Calu3 (cell line): ENCODE measurements at regions not wholly inside any gene's neighbourhood (a gene's known extent, or its start where the extent isn't known, plus 50 kb on each side); places are given as distances from the start of the nearest gene placed in this dataset.

Experiments
- BruUV-seq: library from RNA; stranded (reverse); fragments of 400-500 nt; replicated peaks from 2 replicates; lab custom pipeline; 2021; lab: Mats Ljungman, UMichigan
- CTCF ChIA-PET: fragments of 300-600 bp; sonication (Branson Sonifier 250); formaldehyde crosslinking; loops from one replicate; lab custom pipeline; 2022; ENCODE audit warnings: antibody characterized with exemption; lab: Charles Lee
- DNase-seq: peaks from one replicate; pipeline ENCODE4 v3.0.0; 2022
- H3K27ac Mint-ChIP-seq: one replicate; pipeline ENCODE4 v1.8.0; 2022; ENCODE audit warnings: mixed read lengths; ENCODE audit not compliant: unreplicated experiment
- H3K27me3 Mint-ChIP-seq: one replicate; pipeline ENCODE4 v1.8.0; 2022; ENCODE audit warnings: mixed read lengths; ENCODE audit not compliant: unreplicated experiment
- H3K36me3 Mint-ChIP-seq: one replicate; pipeline ENCODE4 v1.8.0; 2022; ENCODE audit warnings: mild to moderate bottlenecking, moderate library complexity, mixed read lengths; ENCODE audit not compliant: insufficient read depth, unreplicated experiment
- H3K4me1 Mint-ChIP-seq: one replicate; pipeline ENCODE4 v1.8.0; 2022; ENCODE audit warnings: mild to moderate bottlenecking, low read depth, mixed read lengths; ENCODE audit not compliant: unreplicated experiment
- H3K4me3 Mint-ChIP-seq: one replicate; pipeline ENCODE4 v1.8.0; 2022; ENCODE audit warnings: mild to moderate bottlenecking, low read depth, moderate library complexity, mixed read lengths; ENCODE audit not compliant: unreplicated experiment
- H3K9me3 Mint-ChIP-seq: one replicate; pipeline ENCODE4 v1.8.0; 2022; ENCODE audit warnings: low read depth, mixed read lengths; ENCODE audit not compliant: unreplicated experiment
- intact Hi-C: fragments of 100-400 bp; cut with micrococcal nuclease; formaldehyde crosslinking; loops from one replicate; pipeline ENCODE4 v1.10.0; 2022; ENCODE audit not compliant: unreplicated experiment
- TF ChIP-seq, protein P1 (sequence below): fragments of 200-600 bp; IDR thresholded peaks from one replicate; pipeline ENCODE4 v1.8.0; 2022; ENCODE audit warnings: antibody characterized with exemption; ENCODE audit not compliant: unreplicated experiment

- intact Hi-C loops = no loop called here
- BruUV-seq = no TSS peak
- Mint-ChIP-seq H3K27ac (no peak overlapping the region), H3K4me1 (no peaks in the 10 kb centered on the region), H3K27me3 (peaks cover 37% of the 10 kb centered on the region), H3K9me3 (no peaks in the 10 kb centered on the region), H3K36me3 (no peaks in the 10 kb centered on the region), H3K4me3 (no peak overlapping the region)
- CTCF ChIA-PET = no interaction called here
- TF ChIP-seq, protein P1, sequence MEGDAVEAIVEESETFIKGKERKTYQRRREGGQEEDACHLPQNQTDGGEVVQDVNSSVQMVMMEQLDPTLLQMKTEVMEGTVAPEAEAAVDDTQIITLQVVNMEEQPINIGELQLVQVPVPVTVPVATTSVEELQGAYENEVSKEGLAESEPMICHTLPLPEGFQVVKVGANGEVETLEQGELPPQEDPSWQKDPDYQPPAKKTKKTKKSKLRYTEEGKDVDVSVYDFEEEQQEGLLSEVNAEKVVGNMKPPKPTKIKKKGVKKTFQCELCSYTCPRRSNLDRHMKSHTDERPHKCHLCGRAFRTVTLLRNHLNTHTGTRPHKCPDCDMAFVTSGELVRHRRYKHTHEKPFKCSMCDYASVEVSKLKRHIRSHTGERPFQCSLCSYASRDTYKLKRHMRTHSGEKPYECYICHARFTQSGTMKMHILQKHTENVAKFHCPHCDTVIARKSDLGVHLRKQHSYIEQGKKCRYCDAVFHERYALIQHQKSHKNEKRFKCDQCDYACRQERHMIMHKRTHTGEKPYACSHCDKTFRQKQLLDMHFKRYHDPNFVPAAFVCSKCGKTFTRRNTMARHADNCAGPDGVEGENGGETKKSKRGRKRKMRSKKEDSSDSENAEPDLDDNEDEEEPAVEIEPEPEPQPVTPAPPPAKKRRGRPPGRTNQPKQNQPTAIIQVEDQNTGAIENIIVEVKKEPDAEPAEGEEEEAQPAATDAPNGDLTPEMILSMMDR = no peak
- no peak for DNase-seq
Measured at GRCh38 chr20:22924949-22925612, 110.0 kb upstream of the SSTR4 start.

DNA sequence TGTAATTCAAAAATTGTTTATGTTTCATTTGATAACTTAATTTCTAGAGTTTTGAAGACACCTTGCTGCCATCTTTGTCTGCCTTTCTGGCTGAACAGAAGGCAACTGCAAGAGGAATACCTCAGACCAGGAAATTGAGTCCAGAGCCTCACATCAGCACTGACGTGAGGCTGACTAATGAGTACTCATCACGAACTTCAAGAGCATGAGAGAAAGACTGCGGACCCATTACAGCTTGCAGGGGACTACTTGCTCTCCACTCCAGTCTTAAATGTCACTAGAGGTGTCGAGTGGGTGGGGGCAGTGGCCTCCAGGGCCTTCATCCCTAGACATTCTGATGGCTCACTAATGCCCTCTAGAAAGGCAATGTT lies 109.5 kb upstream of the SSTR4 start:
- intact Hi-C loops = no loop called here
- Mint-ChIP-seq H3K4me3 (no peak overlapping the region), H3K27me3 (peaks cover 37% of the 10 kb centered on the region), H3K27ac (no peak overlapping the region), H3K36me3 (no peaks in the 10 kb centered on the region), H3K9me3 (no peaks in the 10 kb centered on the region), H3K4me1 (no peaks in the 10 kb centered on the region)
- TF ChIP-seq, protein P1 = no peak
- DNase-seq = no peak
- no TSS peak for BruUV-seq
- CTCF ChIA-PET = no interaction called here

DNA sequence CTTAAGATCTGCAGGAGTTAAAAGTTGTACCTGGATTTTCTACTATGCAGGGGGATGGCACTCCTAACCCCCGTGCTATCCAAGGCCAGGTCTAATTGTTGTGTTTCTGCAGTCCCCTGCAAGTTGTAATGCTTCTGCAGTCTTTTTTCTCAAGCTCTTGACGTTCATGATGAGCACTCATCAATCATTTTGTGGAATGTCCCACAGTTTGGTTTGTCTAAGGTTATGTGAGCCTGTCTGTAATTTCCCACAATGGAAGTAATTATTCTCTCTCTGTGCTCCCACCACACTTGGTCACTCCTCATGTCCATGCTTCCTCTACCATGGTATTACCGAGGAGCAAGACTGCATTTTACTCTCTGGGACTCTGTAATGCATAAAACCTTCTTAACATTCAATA lies 107.6 kb upstream of the SSTR4 start:
- H3K36me3 Mint-ChIP-seq = no peaks in the 10 kb centered on the region
- no peaks in the 10 kb centered on the region for H3K9me3 Mint-ChIP-seq
- no peaks in the 10 kb centered on the region for H3K4me1 Mint-ChIP-seq
- TF ChIP-seq, protein P1 = no peak
- DNase-seq = no peak
- H3K4me3 Mint-ChIP-seq = no peak overlapping the region
- BruUV-seq = no TSS peak
- intact Hi-C loops = no loop called here
- CTCF ChIA-PET = no interaction called here
- peaks cover 37% of the 10 kb centered on the region for H3K27me3 Mint-ChIP-seq
- H3K27ac Mint-ChIP-seq = no peak overlapping the region

GRCh38 chr20:22928679-22929078 lies 106.4 kb upstream of the SSTR4 start:
- Mint-ChIP-seq H3K27me3 (peaks cover 36% of the 10 kb centered on the region), H3K4me3 (no peak overlapping the region), H3K9me3 (no peaks in the 10 kb centered on the region), H3K36me3 (no peaks in the 10 kb centered on the region), H3K27ac (no peak overlapping the region), H3K4me1 (no peaks in the 10 kb centered on the region)
- BruUV-seq = no TSS peak
- TF ChIP-seq, protein P1 = no peak
- DNase-seq = no peak
- intact Hi-C loops = no loop called here
- CTCF ChIA-PET = no interaction called here
